H9 (cell line): ENCODE measurements at regions not wholly inside any gene's neighbourhood (a gene's known extent, or its start where the extent isn't known, plus 50 kb on each side); places are given as distances from the start of the nearest gene placed in this dataset.

Source experiments
- DNase-seq: peaks from one replicate; pipeline ENCODE4 v3.0.0-alpha.2; 2017
- H2AFZ ChIP-seq: one replicate; pipeline ENCODE4 v1.6.1; 2013; ENCODE audit warnings: mild to moderate bottlenecking, low read length, control low read depth, moderate library complexity
- H2AK5ac ChIP-seq: 2 replicates; pipeline ENCODE4 v1.6.1; 2013; ENCODE audit warnings: low read length, control low read depth, mixed read lengths; ENCODE audit not compliant: insufficient read length
- H2BK120ac ChIP-seq: one replicate; pipeline ENCODE4 v1.6.1; 2013; ENCODE audit warnings: low read depth, mild to moderate bottlenecking, low read length, control low read depth, inconsistent platforms; ENCODE audit not compliant: poor library complexity, severe bottlenecking
- H2BK12ac ChIP-seq: 2 replicates; pipeline ENCODE4 v1.6.1; 2013; ENCODE audit warnings: low read length, control low read depth, mixed read lengths, low read depth; ENCODE audit not compliant: insufficient read length
- H2BK15ac ChIP-seq: 2 replicates; pipeline ENCODE4 v1.6.1; 2013; ENCODE audit warnings: low read depth, low read length, control low read depth
- H2BK20ac ChIP-seq: one replicate; pipeline ENCODE4 v1.6.1; 2013; ENCODE audit warnings: low read depth, mild to moderate bottlenecking, low read length, control low read depth, inconsistent platforms; ENCODE audit not compliant: poor library complexity, severe bottlenecking
- H2BK5ac ChIP-seq: 2 replicates; pipeline ENCODE4 v1.6.1; 2013; ENCODE audit warnings: low read length, control low read depth, mixed read lengths; ENCODE audit not compliant: insufficient read length
- H3K14ac ChIP-seq: 2 replicates; pipeline ENCODE4 v1.6.1; 2013; ENCODE audit warnings: low read length, control low read depth; ENCODE audit not compliant: insufficient read depth
- H3K18ac ChIP-seq: 2 replicates; pipeline ENCODE4 v1.6.1; 2013; ENCODE audit warnings: low read depth, mild to moderate bottlenecking, mixed read lengths, low read length, control low read depth; ENCODE audit not compliant: insufficient read length
- H3K23ac ChIP-seq: 2 replicates; pipeline ENCODE4 v1.6.1; 2013; ENCODE audit warnings: low read length, control low read depth, mixed read lengths, low read depth; ENCODE audit not compliant: insufficient read length
- H3K23me2 ChIP-seq: 2 replicates; pipeline ENCODE4 v1.6.1; 2013; ENCODE audit warnings: low read depth, mild to moderate bottlenecking, mixed read lengths, low read length, control low read depth; ENCODE audit not compliant: insufficient read length, poor library complexity, severe bottlenecking
- H3K27ac ChIP-seq: 2 replicates; pipeline ENCODE4 v1.5.1; 2013; ENCODE audit warnings: low read length, control low read depth, mixed read lengths, low read depth; ENCODE audit not compliant: insufficient read length
- H3K27me3 ChIP-seq: 2 replicates; pipeline ENCODE4 v1.6.1; 2013; ENCODE audit warnings: low read length, control low read depth, inconsistent platforms; ENCODE audit not compliant: insufficient read depth
- H3K4ac ChIP-seq: 2 replicates; pipeline ENCODE4 v1.6.1; 2013; ENCODE audit warnings: low read depth, mild to moderate bottlenecking, control low read depth, inconsistent platforms, low read length, moderate library complexity
- H3K4me1 ChIP-seq: 2 replicates; pipeline ENCODE4 v1.6.1; 2013; ENCODE audit warnings: low read length, control low read depth, inconsistent platforms; ENCODE audit not compliant: insufficient read depth
- H3K4me2 ChIP-seq: 2 replicates; pipeline ENCODE4 v1.6.1; 2013; ENCODE audit warnings: low read length, control low read depth, mixed read lengths; ENCODE audit not compliant: insufficient read length, insufficient read depth
- H3K56ac ChIP-seq: 2 replicates; pipeline ENCODE4 v1.6.1; 2013; ENCODE audit warnings: low read depth, mild to moderate bottlenecking, mixed read lengths, low read length, control low read depth; ENCODE audit not compliant: insufficient read length
- H3K79me1 ChIP-seq: 2 replicates; pipeline ENCODE4 v1.6.1; 2013; ENCODE audit warnings: low read depth, mild to moderate bottlenecking, moderate library complexity, low read length, control low read depth, inconsistent platforms; ENCODE audit not compliant: insufficient read depth, poor library complexity, severe bottlenecking
- H3K79me2 ChIP-seq: 2 replicates; pipeline ENCODE4 v1.6.1; 2013; ENCODE audit warnings: low read length, control low read depth, inconsistent platforms; ENCODE audit not compliant: insufficient read depth
- H3K9ac ChIP-seq: 2 replicates; pipeline ENCODE4 v1.6.1; 2013; ENCODE audit warnings: low read length, control low read depth, mixed read lengths; ENCODE audit not compliant: insufficient read length; ENCODE audit errors: extremely low read depth
- H3K9me3 ChIP-seq: one replicate; pipeline ENCODE4 v1.6.1; 2013; ENCODE audit warnings: low read depth, low read length, inconsistent platforms; ENCODE audit not compliant: control insufficient read depth
- H3T11ph ChIP-seq: one replicate; pipeline ENCODE4 v1.6.1; 2013; ENCODE audit warnings: mild to moderate bottlenecking, low read length, control low read depth, inconsistent platforms
- H4K20me1 ChIP-seq: one replicate; pipeline ENCODE4 v1.6.1; 2013; ENCODE audit not compliant: control insufficient read depth, insufficient read length, insufficient read depth
- H4K5ac ChIP-seq: 2 replicates; pipeline ENCODE4 v1.6.1; 2013; ENCODE audit warnings: low read depth, mild to moderate bottlenecking, mixed read lengths, low read length, control low read depth; ENCODE audit not compliant: insufficient read length
- H4K8ac ChIP-seq: replicated peaks from 2 replicates; pipeline ENCODE4 v1.6.1; 2013; ENCODE audit warnings: low read length, control low read depth, mixed read lengths, low read depth; ENCODE audit not compliant: insufficient read length
- H4K91ac ChIP-seq: 2 replicates; pipeline ENCODE4 v1.6.1; 2013; ENCODE audit warnings: low read depth, mild to moderate bottlenecking, moderate library complexity, mixed read lengths, low read length, control low read depth; ENCODE audit not compliant: insufficient read length
- H3K27ac Mint-ChIP-seq, 3 experiments: 2 replicates in 2 of 3; 3 replicates in 1 of 3; pipeline ENCODE4 v1.8.0; 2020 to 2021; ENCODE audit warnings: mixed read lengths in 3 of 3, mild to moderate bottlenecking in 1 of 3, moderate library complexity in 1 of 3
- H3K27me3 Mint-ChIP-seq: 2 replicates; pipeline ENCODE4 v1.8.0; 2021; ENCODE audit warnings: low read depth, mild to moderate bottlenecking, moderate library complexity, mixed read lengths
- H3K36me3 Mint-ChIP-seq, 3 experiments: 2 replicates in 2 of 3; 3 replicates in 1 of 3; pipeline ENCODE4 v1.8.0; 2020 to 2021; ENCODE audit warnings: low read depth in 3 of 3, mixed read lengths in 3 of 3; ENCODE audit not compliant: insufficient read depth in 1 of 3
- H3K4me1 Mint-ChIP-seq, 2 experiments: 2 replicates each; pipeline ENCODE4 v1.8.0; 2020; ENCODE audit warnings: mixed read lengths in 2 of 2
- H3K4me3 Mint-ChIP-seq, 2 experiments: 2 replicates in 1 of 2; 3 replicates in 1 of 2; pipeline ENCODE4 v1.8.0; 2020 to 2021; ENCODE audit warnings: mild to moderate bottlenecking in 2 of 2, mixed read lengths in 2 of 2, moderate library complexity in 1 of 2
- H3K9me3 Mint-ChIP-seq, 2 experiments: 2 replicates in 1 of 2; 3 replicates in 1 of 2; pipeline ENCODE4 v1.8.0; 2020; ENCODE audit warnings: mild to moderate bottlenecking in 2 of 2, mixed read lengths in 2 of 2, moderate library complexity in 1 of 2
- WGBS: extraction: QIAGEN DNeasy Blood & Tissue Kit; methylation state at CpG from one replicate; pipeline ENCODE4 v1.1.7; 2013; ENCODE audit warnings: missing lambda C conversion rate, low lambda C conversion rate, mixed read lengths; ENCODE audit not compliant: insufficient read length; ENCODE audit errors: extremely low coverage; 5-methylcytosine and 5-hydroxymethylcytosine counted together
- TF ChIP-seq, protein P1 (sequence below): fragments of 200-600 bp; sonication (generic); conservative IDR thresholded peaks from 3 replicates; pipeline ENCODE4 v1.8.0; 2021; ENCODE audit warnings: antibody characterized with exemption, mild to moderate bottlenecking

DNA sequence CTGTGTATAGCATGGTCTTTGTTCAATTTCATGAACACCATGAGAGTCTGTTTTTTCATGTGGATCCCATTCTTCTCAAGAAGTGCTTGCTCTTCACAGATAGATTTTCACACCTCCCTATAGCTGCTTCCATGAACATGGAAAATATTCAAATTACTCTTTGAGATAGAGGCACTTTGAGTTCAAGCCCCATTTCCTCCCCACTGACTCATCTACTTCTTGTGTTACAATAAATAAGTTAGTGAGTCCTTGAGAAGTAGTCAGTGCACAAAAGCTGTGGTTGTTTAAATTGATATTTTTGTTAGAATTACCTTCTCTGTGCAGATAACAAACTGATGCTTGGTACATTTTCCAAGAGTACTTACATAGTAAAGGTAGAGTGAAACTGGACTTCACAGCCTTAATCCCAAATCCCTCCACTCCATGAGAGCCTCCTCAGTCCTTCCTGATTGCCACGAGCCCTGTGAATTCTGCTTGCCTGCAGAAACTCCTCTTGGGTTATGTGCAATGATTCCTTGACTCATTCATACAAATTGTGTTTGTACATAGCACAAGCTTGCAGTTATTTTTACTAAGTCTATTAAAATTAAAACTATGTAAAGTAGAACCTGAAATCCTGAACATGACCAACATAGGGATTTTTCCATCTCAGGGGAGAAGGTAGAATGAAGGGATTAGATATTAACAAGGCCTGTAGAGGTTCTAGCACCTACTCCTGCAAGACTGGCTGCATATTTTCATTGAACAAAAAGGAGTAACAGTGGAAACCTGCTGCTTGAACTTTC lies 496.2 kb downstream of the TNS3 start:
- Histone ChIP-seq H3K9ac (no peak overlapping the region), H2AK5ac (no peak overlapping the region), H3K4me1 (no peaks in the 10 kb centered on the region), H3K79me2 (no peaks in the 10 kb centered on the region), H3K4ac (no peak overlapping the region), H4K20me1 (no peaks in the 10 kb centered on the region), H3K27me3 (no peaks in the 10 kb centered on the region), H2BK15ac (no peak overlapping the region), H3K79me1 (no peaks in the 10 kb centered on the region), H3K56ac (no peak overlapping the region), H2AFZ (no peak overlapping the region), H3K9me3 (no peaks in the 10 kb centered on the region), H2BK5ac (no peak overlapping the region), H3K23me2 (no peaks in the 10 kb centered on the region), H2BK120ac (no peak overlapping the region), H2BK12ac (no peak overlapping the region), H3T11ph (no peak overlapping the region), H3K27ac (no peak overlapping the region), H3K23ac (no peak overlapping the region), H3K4me2 (no peak overlapping the region), H4K91ac (no peak overlapping the region), H3K14ac (no peak overlapping the region), H3K18ac (no peak overlapping the region), H4K5ac (no peak overlapping the region), H2BK20ac (no peak overlapping the region), H4K8ac (no peak overlapping the region)
- H3K27me3 Mint-ChIP-seq = peaks cover 15% of the 10 kb centered on the region
- no peak for DNase-seq
- TF ChIP-seq, protein P1, sequence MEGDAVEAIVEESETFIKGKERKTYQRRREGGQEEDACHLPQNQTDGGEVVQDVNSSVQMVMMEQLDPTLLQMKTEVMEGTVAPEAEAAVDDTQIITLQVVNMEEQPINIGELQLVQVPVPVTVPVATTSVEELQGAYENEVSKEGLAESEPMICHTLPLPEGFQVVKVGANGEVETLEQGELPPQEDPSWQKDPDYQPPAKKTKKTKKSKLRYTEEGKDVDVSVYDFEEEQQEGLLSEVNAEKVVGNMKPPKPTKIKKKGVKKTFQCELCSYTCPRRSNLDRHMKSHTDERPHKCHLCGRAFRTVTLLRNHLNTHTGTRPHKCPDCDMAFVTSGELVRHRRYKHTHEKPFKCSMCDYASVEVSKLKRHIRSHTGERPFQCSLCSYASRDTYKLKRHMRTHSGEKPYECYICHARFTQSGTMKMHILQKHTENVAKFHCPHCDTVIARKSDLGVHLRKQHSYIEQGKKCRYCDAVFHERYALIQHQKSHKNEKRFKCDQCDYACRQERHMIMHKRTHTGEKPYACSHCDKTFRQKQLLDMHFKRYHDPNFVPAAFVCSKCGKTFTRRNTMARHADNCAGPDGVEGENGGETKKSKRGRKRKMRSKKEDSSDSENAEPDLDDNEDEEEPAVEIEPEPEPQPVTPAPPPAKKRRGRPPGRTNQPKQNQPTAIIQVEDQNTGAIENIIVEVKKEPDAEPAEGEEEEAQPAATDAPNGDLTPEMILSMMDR = no peak
- no peak overlapping the region for H3K4me3 Mint-ChIP-seq
- H3K4me1 Mint-ChIP-seq = no peaks in the 10 kb centered on the region
- H3K36me3 Mint-ChIP-seq = no peaks in the 10 kb centered on the region
- WGBS = no CpG with 5 or more reads among the region's 1 CpG
- no peaks in the 10 kb centered on the region for H3K9me3 Mint-ChIP-seq
- H3K27ac Mint-ChIP-seq = no peak overlapping the region
